Right cardiac atrium (tissue), 5 donors: ENCODE measurements at regions not wholly inside any gene's neighbourhood (a gene's known extent, or its start where the extent isn't known, plus 50 kb on each side); places are given as distances from the start of the nearest gene placed in this dataset.

Experiments
- ATAC-seq, 2 donors: fragments of 200-7000 bp; cut with Tn5 transposase; one replicate each; pipeline versions ENCODE4 v1.8.0 to v1.9.1; 2020; ENCODE audit warnings: moderate library complexity in 2 of 2, mild to moderate bottlenecking in 1 of 2
- DNase-seq, 3 donors: peaks; one replicate each; pipeline ENCODE4 v3.0.0-alpha.2; 2020
- H3K27ac ChIP-seq: one replicate; pipeline ENCODE4 v1.5.1; 2013; ENCODE audit warnings: mild to moderate bottlenecking, low read length, control low read depth, moderate library complexity
- H3K27me3 ChIP-seq: one replicate; pipeline ENCODE4 v1.6.1; 2013; ENCODE audit not compliant: control insufficient read depth, insufficient read depth
- H3K4me1 ChIP-seq: one replicate; pipeline ENCODE4 v1.6.1; 2013; ENCODE audit warnings: low read length; ENCODE audit not compliant: control insufficient read depth, insufficient read depth
- H3K4me3 ChIP-seq: one replicate; pipeline ENCODE4 v1.5.1; 2013; ENCODE audit warnings: low read length, control low read depth
- H3K9me3 ChIP-seq: one replicate; pipeline ENCODE4 v1.6.1; 2013; ENCODE audit warnings: low read length; ENCODE audit not compliant: control insufficient read depth
- WGBS: extraction: QIAGEN DNeasy Blood & Tissue Kit; methylation state at CpG from one replicate; pipeline ENCODE4 v1.1.7; 2013; 5-methylcytosine and 5-hydroxymethylcytosine counted together
- intact Hi-C, 4 donors: fragments of 100-400 bp; cut with DNase I; formaldehyde crosslinking; loops; one replicate each; pipeline versions ENCODE4 v1.11.0 to v1.14.0; 2022 to 2023
- donor health status: healthy with polysubstance abuse.
- donor health status: DM: no; HTN: yes; CAD: no.
- donor health status: DM: no; HTN: no; CAD: no.
- donor health status: DM: no; HTN: yes; CAD: no; lungs with severe emphysema.
- donor health status: DM: yes; HTN: yes; CAD: no.

GRCh38 chr3:30299674-30300385 lies 306.6 kb upstream of the TGFBR2 start:
- Histone ChIP-seq H3K27ac (no peak overlapping the region), H3K4me1 (peaks cover 4% of the 10 kb centered on the region), H3K9me3 (no peaks in the 10 kb centered on the region), H3K27me3 (no peaks in the 10 kb centered on the region), H3K4me3 (no peak overlapping the region)
- intact Hi-C loops = no loop called here
- WGBS = 93% methylated on average over 3 of the region's 3 CpGs
- ATAC-seq (no peak), DNase-seq (no peak)

GRCh38 chr3:30300809-30301208 lies 305.6 kb upstream of the TGFBR2 start:
- 69% methylated on average over 1 of the region's 1 CpG for WGBS
- H3K9me3 ChIP-seq = no peaks in the 10 kb centered on the region
- intact Hi-C loops = no loop called here
- H3K4me3 ChIP-seq = no peak overlapping the region
- peaks cover 4% of the 10 kb centered on the region for H3K4me1 ChIP-seq
- DNase-seq (no peak), ATAC-seq (no peak)
- H3K27me3 ChIP-seq = no peaks in the 10 kb centered on the region
- no peak overlapping the region for H3K27ac ChIP-seq

GRCh38 chr3:30302027-30302426 lies 304.4 kb upstream of the TGFBR2 start:
- intact Hi-C loops = no loop called here
- H3K27me3 ChIP-seq = no peaks in the 10 kb centered on the region
- ATAC-seq (no peak), DNase-seq (no peak)
- H3K4me1 ChIP-seq = peaks cover 3% of the 10 kb centered on the region
- no peaks in the 10 kb centered on the region for H3K9me3 ChIP-seq
- WGBS = 86% methylated on average over 5 of the region's 5 CpGs
- H3K4me3 ChIP-seq = no peak overlapping the region
- no peak overlapping the region for H3K27ac ChIP-seq

GRCh38 chr3:30303770-30304169 lies 302.6 kb upstream of the TGFBR2 start:
- Histone ChIP-seq H3K27me3 (no peaks in the 10 kb centered on the region), H3K9me3 (no peaks in the 10 kb centered on the region), H3K27ac (no peak overlapping the region), H3K4me3 (no peak overlapping the region), H3K4me1 (peaks cover 1% of the 10 kb centered on the region)
- ATAC-seq (no peak), DNase-seq (no peak)
- intact Hi-C loops = no loop called here
- WGBS = 95% methylated on average over 2 of the region's 2 CpGs

- Histone ChIP-seq H3K4me3 (no peak overlapping the region), H3K27me3 (no peaks in the 10 kb centered on the region), H3K9me3 (no peaks in the 10 kb centered on the region), H3K4me1 (peaks cover 1% of the 10 kb centered on the region), H3K27ac (no peak overlapping the region)
- 87% methylated on average over 3 of the region's 3 CpGs for WGBS
- ATAC-seq (no peak), DNase-seq (no peak)
- intact Hi-C loops = no loop called here
Measured at GRCh38 chr3:30305021-30305420, 301.4 kb upstream of the TGFBR2 start.

GRCh38 chr3:30306896-30307295 lies 299.5 kb upstream of the TGFBR2 start:
- no peaks in the 10 kb centered on the region for H3K4me1 ChIP-seq
- no peak for ATAC-seq
- no peaks in the 10 kb centered on the region for H3K9me3 ChIP-seq
- H3K4me3 ChIP-seq = no peak overlapping the region
- no peak overlapping the region for H3K27ac ChIP-seq
- intact Hi-C loops = no loop called here
- no peaks in the 10 kb centered on the region for H3K27me3 ChIP-seq
- WGBS = 84% methylated on average over 3 of the region's 3 CpGs
- DNase-seq = no peak

GRCh38 chr3:30307372-30307950 lies 298.9 kb upstream of the TGFBR2 start:
- no peaks in the 10 kb centered on the region for H3K9me3 ChIP-seq
- ATAC-seq (no peak), DNase-seq (no peak)
- intact Hi-C loops = no loop called here
- H3K4me1 ChIP-seq = no peaks in the 10 kb centered on the region
- H3K4me3 ChIP-seq = no peak overlapping the region
- H3K27ac ChIP-seq = no peak overlapping the region
- H3K27me3 ChIP-seq = no peaks in the 10 kb centered on the region

- Histone ChIP-seq H3K9me3 (no peaks in the 10 kb centered on the region), H3K4me3 (no peak overlapping the region), H3K4me1 (no peaks in the 10 kb centered on the region), H3K27ac (no peak overlapping the region), H3K27me3 (no peaks in the 10 kb centered on the region)
- DNase-seq (no peak), ATAC-seq (no peak)
- intact Hi-C loops = no loop called here
- 81% methylated on average over 1 of the region's 1 CpG for WGBS
Measured at GRCh38 chr3:30308131-30308530, 298.3 kb upstream of the TGFBR2 start.

- DNase-seq = no peak
- peak overlapping the region; percentile 36 for H3K27ac ChIP-seq
- peak; percentile 58 to 61 for ATAC-seq
- 82% methylated on average over 2 of the region's 2 CpGs for WGBS
- H3K9me3 ChIP-seq = no peaks in the 10 kb centered on the region
- intact Hi-C loops = loop anchor here in 1 of 4 donors (10.0 kb wide), 2 partner anchors 385 to 425 kb away; no protein-coding TSS in a partner anchor
- no peaks in the 10 kb centered on the region for H3K4me1 ChIP-seq
- H3K4me3 ChIP-seq = no peak overlapping the region
- H3K27me3 ChIP-seq = no peaks in the 10 kb centered on the region
Measured at GRCh38 chr3:30309961-30310954, 296.1 kb upstream of the TGFBR2 start.

- no peaks in the 10 kb centered on the region for H3K4me1 ChIP-seq
- ATAC-seq (no peak), DNase-seq (peak in 2 of 3 donors; percentile 44 to 76)
- no peak overlapping the region for H3K27ac ChIP-seq
- WGBS = 58% methylated on average over 4 of the region's 4 CpGs
- no peak overlapping the region for H3K4me3 ChIP-seq
- intact Hi-C loops = loop anchor here in 1 of 4 donors (10.0 kb wide), 2 partner anchors 383 to 423 kb away; no protein-coding TSS in a partner anchor
- H3K9me3 ChIP-seq = no peaks in the 10 kb centered on the region
- no peaks in the 10 kb centered on the region for H3K27me3 ChIP-seq
Measured at GRCh38 chr3:30311781-30312180, 294.6 kb upstream of the TGFBR2 start.

GRCh38 chr3:30313840-30314239 lies 292.6 kb upstream of the TGFBR2 start:
- Histone ChIP-seq H3K27me3 (no peaks in the 10 kb centered on the region), H3K27ac (no peak overlapping the region), H3K4me3 (no peak overlapping the region), H3K4me1 (no peaks in the 10 kb centered on the region), H3K9me3 (no peaks in the 10 kb centered on the region)
- intact Hi-C loops = loop anchor here in 1 of 4 donors (10.0 kb wide), 2 partner anchors 381 to 421 kb away; no protein-coding TSS in a partner anchor
- DNase-seq (no peak), ATAC-seq (no peak)
- 98% methylated on average over 2 of the region's 2 CpGs for WGBS
